DND-41 (cell line): ENCODE measurements at regions not wholly inside any gene's neighbourhood (a gene's known extent, or its start where the extent isn't known, plus 50 kb on each side); places are given as distances from the start of the nearest gene placed in this dataset.

ENCODE experiments used
- ATAC-seq: fragments of 200-7000 bp; cut with Tn5 transposase; 3 replicates; pipeline ENCODE4 v1.9.1; 2021; ENCODE audit warnings: low read depth; ENCODE audit not compliant: insufficient read depth
- DNase-seq: peaks from one replicate; pipeline ENCODE4 v3.0.0-alpha.2; 2020
- H2AFZ ChIP-seq: 2 replicates; pipeline ENCODE4 v1.6.0; 2012; ENCODE audit warnings: low read depth, low read length
- H3K27ac ChIP-seq: 2 replicates; pipeline ENCODE4 v1.5.1; 2012; ENCODE audit warnings: low read length, inconsistent platforms
- H3K27me3 ChIP-seq: fragments of 200-600 bp; sonication (generic); 2 replicates; pipeline ENCODE4 v1.6.0; 2012; ENCODE audit warnings: low read length, mild to moderate bottlenecking, inconsistent platforms; ENCODE audit not compliant: insufficient read depth, poor library complexity
- H3K36me3 ChIP-seq: 2 replicates; pipeline ENCODE4 v1.5.1; 2012; ENCODE audit warnings: low read length, inconsistent platforms; ENCODE audit not compliant: insufficient read depth
- H3K4me1 ChIP-seq: 2 replicates; pipeline ENCODE4 v1.5.1; 2012; ENCODE audit warnings: mild to moderate bottlenecking, low read length; ENCODE audit not compliant: insufficient read depth
- H3K4me2 ChIP-seq: 2 replicates; pipeline ENCODE4 v1.6.0; 2012; ENCODE audit warnings: mild to moderate bottlenecking, moderate library complexity, low read length, inconsistent platforms; ENCODE audit not compliant: insufficient read depth
- H3K4me3 ChIP-seq, 2 experiments: fragments of 200-600 bp in 1 of 2; shearing (Covaris generic) in 1 of 2; 2 replicates each; pipeline ENCODE4 v1.5.1; 2012 to 2016; ENCODE audit warnings: inconsistent platforms in 2 of 2, low read length in 2 of 2, mild to moderate bottlenecking in 2 of 2, low read depth in 1 of 2, moderate library complexity in 1 of 2
- H3K79me2 ChIP-seq: 2 replicates; pipeline ENCODE4 v1.6.0; 2012; ENCODE audit warnings: low read length, inconsistent platforms; ENCODE audit not compliant: insufficient read depth
- H3K9ac ChIP-seq: 2 replicates; pipeline ENCODE4 v1.6.0; 2012; ENCODE audit warnings: low read depth, mild to moderate bottlenecking, inconsistent platforms, low read length, moderate library complexity
- H3K9me3 ChIP-seq: 2 replicates; pipeline ENCODE4 v1.5.1; 2012; ENCODE audit warnings: low read length, moderate library complexity, mild to moderate bottlenecking, inconsistent platforms; ENCODE audit not compliant: insufficient read depth, severe bottlenecking
- H4K20me1 ChIP-seq: 2 replicates; pipeline ENCODE4 v1.6.0; 2012; ENCODE audit warnings: low read length; ENCODE audit not compliant: insufficient read depth
- CTCF ChIP-seq: IDR thresholded peaks from 2 replicates; pipeline ENCODE4 v1.5.1; 2012; ENCODE audit warnings: borderline replicate concordance, low read length, moderate library complexity, mild to moderate bottlenecking; ENCODE audit not compliant: poor library complexity, severe bottlenecking; ENCODE audit errors: extremely low read depth
- EZH2 ChIP-seq: IDR thresholded peaks from 3 replicates; pipeline ENCODE4 v1.6.1; 2012; ENCODE audit warnings: borderline replicate concordance, low read depth, mild to moderate bottlenecking, moderate library complexity, low read length, inconsistent platforms; ENCODE audit not compliant: severe bottlenecking

- Histone ChIP-seq H3K4me1 (no peaks in the 10 kb centered on the region), H3K27me3 (peaks cover 21% of the 10 kb centered on the region), H2AFZ (no peak overlapping the region), H3K4me2 (no peak overlapping the region), H3K27ac (no peak overlapping the region), H3K79me2 (no peaks in the 10 kb centered on the region), H4K20me1 (no peaks in the 10 kb centered on the region), H3K9ac (no peak overlapping the region), H3K9me3 (no peaks in the 10 kb centered on the region), H3K36me3 (no peaks in the 10 kb centered on the region), H3K4me3 (no peak overlapping the region)
- ATAC-seq (0 out of 3 replicates have a peak, but pooled peaks have one; percentile 45), DNase-seq (peak; percentile 34)
- TF ChIP-seq EZH2 = no peak
- peak; percentile 68 for TF ChIP-seq CTCF
Measured at GRCh38 chr11:33542921-33543320, 157.7 kb downstream of the C11orf91 start.

- no peaks in the 10 kb centered on the region for H3K36me3 ChIP-seq
Measured at GRCh38 chr11:33540946-33541915, 159.4 kb downstream of the C11orf91 start.

GRCh38 chr11:33540427-33540826, 160.2 kb downstream of the C11orf91 start:
- Histone ChIP-seq H3K4me2 (no peak overlapping the region), H2AFZ (no peak overlapping the region), H3K36me3 (no peaks in the 10 kb centered on the region)

More at GRCh38 chr11:33540946-33541915, 159.4 kb downstream of the C11orf91 start:
- H3K4me2 ChIP-seq = no peak overlapping the region
- ATAC-seq (no peak), DNase-seq (no peak)
- TF ChIP-seq CTCF (no peak), EZH2 (no peak)
- no peak overlapping the region for H3K4me3 ChIP-seq
- H3K27ac ChIP-seq = no peak overlapping the region
- peaks cover 20% of the 10 kb centered on the region for H3K27me3 ChIP-seq
- H3K9ac ChIP-seq = no peak overlapping the region
- no peaks in the 10 kb centered on the region for H4K20me1 ChIP-seq
- H2AFZ ChIP-seq = no peak overlapping the region
- no peaks in the 10 kb centered on the region for H3K4me1 ChIP-seq
- no peaks in the 10 kb centered on the region for H3K9me3 ChIP-seq
- no peaks in the 10 kb centered on the region for H3K79me2 ChIP-seq

More at GRCh38 chr11:33540427-33540826, 160.2 kb downstream of the C11orf91 start:
- Histone ChIP-seq H3K27me3 (peaks cover 20% of the 10 kb centered on the region), H3K4me1 (no peaks in the 10 kb centered on the region), H3K4me3 (no peak overlapping the region), H3K79me2 (no peaks in the 10 kb centered on the region), H4K20me1 (no peaks in the 10 kb centered on the region), H3K9ac (no peak overlapping the region), H3K27ac (no peak overlapping the region), H3K9me3 (no peaks in the 10 kb centered on the region)
- TF ChIP-seq CTCF (no peak), EZH2 (no peak)
- DNase-seq = no peak
- ATAC-seq = no peak
